ENCODE measurements at regions not wholly inside any gene's neighbourhood (a gene's known extent, or its start where the extent isn't known, plus 50 kb on each side); places are given as distances from the start of the nearest gene placed in this dataset.
"Not testable (repeated sequence)": the region's sequence is repeated elsewhere in the genome, so short reads cannot be mapped to it uniquely, and the experiment has no call there.

DNA sequence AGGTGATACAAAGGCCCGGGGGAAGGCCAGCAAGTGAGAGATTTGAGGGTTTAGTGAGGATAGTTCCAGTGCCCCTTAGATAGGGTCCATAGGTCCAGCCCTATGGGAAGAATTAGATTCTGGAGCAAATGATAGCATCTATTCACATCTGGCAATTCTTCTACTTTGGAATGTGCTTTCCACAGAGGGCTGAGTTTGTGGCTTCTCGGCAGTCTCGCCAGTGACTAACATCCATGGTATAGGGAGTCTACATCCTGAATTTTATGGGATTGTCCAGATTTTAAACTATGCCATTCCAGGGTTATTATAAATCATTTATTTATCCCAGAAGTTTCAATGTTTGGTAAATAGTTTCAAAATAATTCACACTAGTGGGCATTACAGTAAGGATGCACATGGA lies 207.3 kb upstream of the ADO start:
- no peak overlapping the region for H3K4me3 ChIP-seq (ENCODE audit: low read depth, low read length)
- no peak for DNase-seq (ENCODE audit: low read depth, low spot score)
- in situ Hi-C loops (cut with HindIII; ENCODE audit: low sequenced_read_pairs) = no loop called here
- TF ChIP-seq, protein P1, sequence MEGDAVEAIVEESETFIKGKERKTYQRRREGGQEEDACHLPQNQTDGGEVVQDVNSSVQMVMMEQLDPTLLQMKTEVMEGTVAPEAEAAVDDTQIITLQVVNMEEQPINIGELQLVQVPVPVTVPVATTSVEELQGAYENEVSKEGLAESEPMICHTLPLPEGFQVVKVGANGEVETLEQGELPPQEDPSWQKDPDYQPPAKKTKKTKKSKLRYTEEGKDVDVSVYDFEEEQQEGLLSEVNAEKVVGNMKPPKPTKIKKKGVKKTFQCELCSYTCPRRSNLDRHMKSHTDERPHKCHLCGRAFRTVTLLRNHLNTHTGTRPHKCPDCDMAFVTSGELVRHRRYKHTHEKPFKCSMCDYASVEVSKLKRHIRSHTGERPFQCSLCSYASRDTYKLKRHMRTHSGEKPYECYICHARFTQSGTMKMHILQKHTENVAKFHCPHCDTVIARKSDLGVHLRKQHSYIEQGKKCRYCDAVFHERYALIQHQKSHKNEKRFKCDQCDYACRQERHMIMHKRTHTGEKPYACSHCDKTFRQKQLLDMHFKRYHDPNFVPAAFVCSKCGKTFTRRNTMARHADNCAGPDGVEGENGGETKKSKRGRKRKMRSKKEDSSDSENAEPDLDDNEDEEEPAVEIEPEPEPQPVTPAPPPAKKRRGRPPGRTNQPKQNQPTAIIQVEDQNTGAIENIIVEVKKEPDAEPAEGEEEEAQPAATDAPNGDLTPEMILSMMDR (IDR thresholded peaks at IDR 0.05; ENCODE audit: low read depth, low read length) = no peak

DNA sequence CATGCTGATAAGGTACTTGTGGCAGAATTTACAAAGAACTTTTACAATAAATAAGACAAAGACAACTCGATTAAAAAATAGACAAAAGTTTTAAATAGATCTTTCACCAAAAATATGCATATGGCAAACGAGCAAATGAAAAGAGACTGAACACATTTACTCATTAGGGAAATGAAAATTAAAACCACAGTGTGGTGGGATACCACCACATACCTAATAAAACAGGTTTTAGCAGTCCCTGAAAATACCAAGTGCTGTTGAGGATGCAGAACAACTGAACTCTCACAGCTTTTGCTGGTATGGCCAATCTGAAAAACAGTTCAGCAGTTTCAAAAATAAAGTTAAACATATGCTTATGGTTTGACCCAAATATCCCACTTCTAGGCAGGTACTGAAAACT lies 205.4 kb upstream of the ADO start:
- no peak for DNase-seq (ENCODE audit: low read depth, low spot score)
- TF ChIP-seq, protein P1 (IDR thresholded peaks at IDR 0.05; ENCODE audit: low read depth, low read length) = no peak
- in situ Hi-C loops (cut with HindIII; ENCODE audit: low sequenced_read_pairs) = no loop called here
- H3K4me3 ChIP-seq (ENCODE audit: low read depth, low read length) = no peak overlapping the region

GRCh38 chr10:62606551-62606950 lies 198.0 kb upstream of the ADO start:
- H3K4me3 ChIP-seq (ENCODE audit: low read depth, low read length); in situ Hi-C loops (cut with HindIII; ENCODE audit: low sequenced_read_pairs); DNase-seq (ENCODE audit: low read depth, low spot score): not testable (repeated sequence)

GRCh38 chr10:62608189-62608875 lies 196.2 kb upstream of the ADO start:
- in situ Hi-C loops (cut with HindIII; ENCODE audit: low sequenced_read_pairs); H3K4me3 ChIP-seq (ENCODE audit: low read depth, low read length); DNase-seq (ENCODE audit: low read depth, low spot score): not testable (repeated sequence)

GRCh38 chr10:62610649-62611229 lies 193.8 kb upstream of the ADO start:
- TF ChIP-seq, protein P1 (IDR thresholded peaks at IDR 0.05; ENCODE audit: low read depth, low read length) = peak; percentile 86
- DNase-seq (ENCODE audit: low read depth, low spot score) = peak; percentile 45
- in situ Hi-C loops (cut with HindIII; ENCODE audit: low sequenced_read_pairs) = no loop called here
- no peak overlapping the region for H3K4me3 ChIP-seq (ENCODE audit: low read depth, low read length)

DNA sequence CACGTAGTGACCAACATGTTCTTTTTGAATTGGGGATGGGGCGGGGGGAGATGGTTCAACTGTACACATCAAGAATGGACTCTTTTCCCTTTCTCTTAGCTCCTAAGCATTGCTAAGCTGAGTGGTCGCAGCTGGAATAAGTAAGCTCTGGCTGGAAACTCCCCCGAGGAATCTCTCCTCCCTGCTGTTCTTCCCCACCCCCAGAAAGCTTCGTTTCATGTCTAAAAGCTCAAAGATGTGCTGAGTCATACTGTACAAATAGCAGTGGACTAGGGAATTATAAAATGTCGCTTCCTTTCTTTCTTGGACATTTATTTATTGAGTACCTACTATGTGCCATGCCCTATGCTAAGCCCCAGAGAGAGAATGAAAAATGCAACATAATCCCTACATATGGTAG lies 191.1 kb upstream of the ADO start:
- H3K4me3 ChIP-seq (ENCODE audit: low read depth, low read length) = no peak overlapping the region
- TF ChIP-seq, protein P1 (IDR thresholded peaks at IDR 0.05; ENCODE audit: low read depth, low read length) = no peak
- in situ Hi-C loops (cut with HindIII; ENCODE audit: low sequenced_read_pairs) = no loop called here
- peak; percentile 61 for DNase-seq (ENCODE audit: low read depth, low spot score)

DNA sequence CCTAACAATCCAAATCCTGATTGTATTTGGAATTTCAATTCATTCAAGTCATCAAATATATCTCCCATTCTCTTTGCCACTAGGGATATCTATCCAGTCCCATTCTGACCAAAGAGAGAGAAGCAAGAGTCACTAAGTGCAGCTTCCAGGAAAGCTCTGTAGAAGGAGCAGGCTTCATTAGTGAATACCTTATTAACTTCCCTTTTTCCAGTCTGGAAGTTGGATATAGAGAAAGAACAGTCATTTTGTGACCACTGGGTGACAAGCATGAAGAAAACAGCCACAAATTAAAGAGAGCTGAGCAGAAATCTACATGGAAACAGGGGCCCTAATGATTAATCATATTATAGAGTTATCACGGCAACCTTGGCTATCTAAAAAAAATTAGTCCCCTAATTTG lies 190.7 kb upstream of the ADO start:
- in situ Hi-C loops (cut with HindIII; ENCODE audit: low sequenced_read_pairs) = no loop called here
- TF ChIP-seq, protein P1 (IDR thresholded peaks at IDR 0.05; ENCODE audit: low read depth, low read length) = no peak
- no peak overlapping the region for H3K4me3 ChIP-seq (ENCODE audit: low read depth, low read length)
- DNase-seq (ENCODE audit: low read depth, low spot score) = no peak

Measured in astrocyte of the spinal cord (primary cell).